Activated CD4-positive, CD25-positive, alpha-beta regulatory T cell (primary cell): ENCODE measurements at regions not wholly inside any gene's neighbourhood (a gene's known extent, or its start where the extent isn't known, plus 50 kb on each side); places are given as distances from the start of the nearest gene placed in this dataset.

Experiments
- DNase-seq, 4 experiments: peaks; one replicate each; lab custom pipeline; 2025; lab: John Stamatoyannopoulos, UW

DNA sequence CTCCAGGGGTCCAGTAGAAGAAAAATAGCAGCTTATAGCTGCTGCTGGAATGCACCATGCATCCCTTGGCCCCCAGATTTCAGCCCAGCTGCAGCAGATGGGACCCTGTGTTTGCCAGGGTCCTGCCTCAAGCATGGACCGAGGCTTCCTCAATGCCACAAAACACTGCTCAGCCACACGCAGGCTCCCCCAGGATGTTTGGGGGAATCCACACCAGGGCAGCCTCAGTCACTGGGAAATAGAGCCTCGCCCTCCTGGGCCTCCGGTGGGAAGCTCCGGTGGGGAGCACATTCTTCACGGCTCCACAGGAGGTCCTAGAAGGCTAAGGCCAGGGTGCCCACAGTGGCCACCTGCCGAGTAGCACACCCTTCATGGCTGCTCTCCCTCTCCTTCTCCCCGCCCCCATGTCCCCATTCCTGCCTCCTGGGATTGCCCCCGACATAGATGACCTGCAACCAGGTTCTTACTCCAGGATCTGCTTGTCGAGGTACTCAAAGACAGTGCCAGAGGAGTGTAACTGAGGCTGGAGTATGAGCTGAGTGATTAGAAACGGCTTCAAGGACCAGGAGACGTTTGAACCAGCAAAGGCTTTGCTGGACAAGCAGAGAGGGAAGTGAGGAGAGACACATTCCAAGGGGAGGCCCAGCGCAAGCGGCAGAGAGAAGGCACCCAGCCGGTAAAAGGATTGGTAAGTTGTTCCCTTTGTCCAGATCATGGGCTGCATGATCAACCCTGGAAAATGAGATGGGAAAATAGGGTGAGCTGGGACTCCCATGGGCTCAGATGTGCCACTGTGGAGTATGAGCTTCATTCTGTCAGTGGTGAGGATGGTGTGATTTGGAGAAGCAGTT, 110.7 kb upstream of the UQCRFS1 start:
- DNase-seq, result no peak

DNA sequence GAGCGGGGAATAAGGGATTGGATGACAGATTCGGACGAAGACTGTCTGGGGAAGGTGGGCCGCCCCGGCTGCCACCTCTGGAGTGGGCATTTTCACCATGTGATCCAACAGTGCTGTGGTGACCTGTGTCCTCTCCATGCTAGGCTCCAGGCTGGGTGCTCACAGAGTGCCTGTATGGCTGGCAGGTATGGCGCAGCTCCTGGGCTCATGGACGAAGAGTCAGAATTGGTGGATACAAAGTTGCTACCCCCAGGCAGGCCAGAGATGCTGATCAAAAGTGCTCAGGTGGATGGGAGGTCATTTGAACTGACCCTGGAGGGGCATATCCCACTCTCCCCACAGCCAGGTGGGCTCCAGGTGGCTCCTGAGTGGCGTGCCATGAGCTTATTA, 111.3 kb upstream of the UQCRFS1 start:
- no peak for DNase-seq

GRCh38 chr19:29324717-29325116, 111.8 kb upstream of the UQCRFS1 start:
- DNase-seq, result no peak

GRCh38 chr19:29325241-29325975, 112.5 kb upstream of the UQCRFS1 start:
- no peak for DNase-seq

DNA sequence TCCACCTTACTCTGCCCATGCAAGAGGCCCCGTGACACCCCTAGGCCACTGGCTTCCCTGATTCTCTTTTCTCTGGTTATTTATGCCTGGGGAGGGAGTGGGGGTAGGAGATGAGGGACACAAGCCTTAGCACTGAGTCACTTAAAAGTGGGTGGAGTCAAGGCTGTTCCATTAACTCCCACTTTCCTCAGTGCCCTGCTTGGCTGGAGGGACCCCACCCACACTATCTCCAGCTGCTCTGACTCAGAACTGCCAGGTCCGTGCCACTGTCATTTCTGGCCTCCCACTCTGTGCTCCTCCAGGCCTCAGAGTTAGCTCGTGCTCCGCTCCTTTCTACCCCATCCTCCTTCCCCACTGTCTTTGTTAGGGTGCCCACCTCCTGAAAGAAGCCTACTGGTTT, 113.4 kb upstream of the UQCRFS1 start:
- DNase-seq, result no peak

GRCh38 chr19:29326849-29327840, 114.2 kb upstream of the UQCRFS1 start:
- DNase-seq, result no peak

DNA sequence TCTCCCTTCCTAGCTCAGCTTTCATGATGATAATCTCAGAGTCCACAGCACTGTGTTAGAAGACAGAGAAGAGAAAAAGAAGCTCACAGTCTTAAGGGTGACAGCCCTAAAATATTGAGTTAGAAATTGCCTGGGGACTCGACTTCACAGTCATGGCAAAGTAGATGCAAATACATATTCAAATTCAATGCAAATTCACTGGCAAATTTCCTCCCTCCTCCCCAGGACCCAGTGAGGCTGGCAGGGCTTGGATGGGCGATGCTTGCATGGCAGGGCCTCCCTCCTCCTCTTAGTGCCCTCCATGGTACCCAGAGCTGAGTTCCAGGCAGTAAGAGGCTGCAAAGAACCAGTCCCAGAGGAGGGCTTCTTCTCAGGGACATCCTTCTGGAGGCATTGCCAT, 115.6 kb upstream of the UQCRFS1 start:
- no peak for DNase-seq

GRCh38 chr19:29329460-29330134, 116.6 kb upstream of the UQCRFS1 start:
- DNase-seq, result no peak

DNA sequence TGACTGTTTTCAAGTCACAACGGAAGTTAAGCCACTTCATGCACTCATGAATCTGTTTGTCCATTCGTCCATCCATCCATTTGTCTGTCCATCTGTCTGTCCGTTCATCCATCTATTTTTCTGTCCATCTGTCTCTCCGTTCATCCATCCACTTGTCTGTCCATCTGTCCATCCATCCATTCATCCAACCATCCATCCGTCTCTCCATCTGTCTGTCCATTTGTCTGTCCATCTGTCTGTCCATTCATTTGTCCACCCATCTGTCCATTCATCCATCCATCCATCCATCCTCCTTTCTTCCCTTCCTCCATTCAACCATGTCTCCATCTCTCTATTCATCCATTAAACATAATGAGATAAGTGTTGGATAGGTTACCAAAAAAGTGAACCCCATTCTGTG, 123.5 kb upstream of the UQCRFS1 start:
- DNase-seq, result no peak

DNA sequence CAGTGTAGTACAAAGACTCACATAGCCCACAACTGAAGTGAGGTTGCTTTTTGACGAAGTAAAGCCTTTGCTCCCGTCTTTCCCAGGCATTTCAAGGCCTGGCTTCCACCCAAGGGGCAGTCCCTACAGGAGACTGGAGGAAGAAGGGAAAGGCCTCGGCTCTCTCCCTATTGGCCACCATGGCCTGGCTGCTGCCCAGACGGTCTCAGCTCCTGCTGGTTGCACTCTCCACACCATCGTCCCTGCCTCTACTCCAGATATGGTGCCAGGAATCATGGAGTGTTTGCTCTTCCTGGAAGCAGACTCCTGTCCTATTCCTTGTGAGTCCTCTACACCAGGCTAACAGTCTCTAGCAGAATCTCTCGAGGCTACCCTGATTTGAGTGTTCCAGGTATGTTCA, 124.1 kb upstream of the UQCRFS1 start:
- DNase-seq, result no peak

GRCh38 chr19:29338480-29338879, 125.5 kb upstream of the UQCRFS1 start:
- DNase-seq, result no peak

DNA sequence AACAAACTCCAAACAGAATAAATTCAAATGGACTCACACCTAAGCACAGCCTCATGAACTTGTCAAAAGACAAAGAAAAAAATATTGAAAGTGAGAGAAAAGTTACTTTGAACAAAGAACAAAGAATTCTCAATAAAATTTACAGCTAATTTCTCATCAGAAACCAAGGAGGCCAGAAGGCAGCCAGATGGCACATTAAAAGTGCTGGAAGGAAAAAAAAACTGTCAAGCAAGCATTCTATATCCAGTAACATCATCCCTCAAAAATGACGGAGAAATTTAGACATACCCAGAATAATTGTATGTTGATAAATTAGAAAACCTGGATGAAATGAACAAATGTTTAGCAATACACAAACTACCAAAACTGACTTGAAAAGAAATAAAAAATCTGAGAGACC, 129.8 kb upstream of the UQCRFS1 start:
- no peak for DNase-seq

GRCh38 chr19:29364224-29364726, 151.3 kb upstream of the UQCRFS1 start:
- DNase-seq, result no peak

DNA sequence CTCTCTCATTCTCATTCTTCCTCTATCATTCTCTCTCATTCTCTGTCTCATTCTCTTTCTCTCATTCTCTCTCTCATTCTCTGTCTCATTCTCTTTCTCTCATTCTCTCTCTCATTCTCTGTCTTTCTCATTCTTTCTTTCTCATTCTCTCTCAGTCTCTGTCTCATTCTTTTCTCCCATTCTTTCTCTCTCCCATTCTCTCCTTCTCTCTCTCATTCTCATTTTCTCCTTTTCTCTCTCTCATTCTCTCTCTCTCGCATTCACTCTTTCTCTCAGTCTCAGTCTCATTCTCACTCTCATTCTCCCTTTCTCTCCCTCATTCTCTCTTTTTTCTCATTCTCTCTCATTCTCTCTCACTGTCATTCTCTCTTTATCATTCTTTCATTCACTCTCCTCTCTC, 152.0 kb upstream of the UQCRFS1 start:
- no peak for DNase-seq

DNA sequence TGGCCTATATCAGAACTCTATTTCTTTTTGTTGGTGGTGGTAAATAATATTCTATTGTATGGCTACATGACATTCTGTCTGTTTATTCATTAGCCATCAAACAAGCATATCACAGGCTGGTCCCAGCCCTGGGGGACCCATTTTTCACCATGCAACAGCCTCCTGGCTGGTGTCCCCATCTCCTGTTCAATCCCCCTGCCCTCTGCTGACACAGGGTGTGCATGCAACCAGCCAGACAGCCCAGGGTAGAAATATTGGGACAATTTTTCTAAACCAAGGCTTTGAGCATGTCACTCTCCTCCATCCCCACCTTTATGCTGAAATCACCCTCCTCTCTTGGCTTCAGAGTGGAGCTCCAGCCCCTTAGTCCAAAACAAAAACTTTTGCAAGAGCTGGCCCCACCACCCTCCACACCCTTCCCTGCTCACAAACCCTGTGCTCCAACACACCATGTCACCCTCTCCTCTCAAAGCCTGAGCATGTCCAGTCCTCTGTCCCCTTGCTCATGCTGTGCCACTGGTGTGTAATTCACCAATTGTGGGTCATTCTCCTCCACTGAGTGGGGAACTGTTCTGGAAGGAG, 153.0 kb upstream of the UQCRFS1 start:
- DNase-seq, result no peak

DNA sequence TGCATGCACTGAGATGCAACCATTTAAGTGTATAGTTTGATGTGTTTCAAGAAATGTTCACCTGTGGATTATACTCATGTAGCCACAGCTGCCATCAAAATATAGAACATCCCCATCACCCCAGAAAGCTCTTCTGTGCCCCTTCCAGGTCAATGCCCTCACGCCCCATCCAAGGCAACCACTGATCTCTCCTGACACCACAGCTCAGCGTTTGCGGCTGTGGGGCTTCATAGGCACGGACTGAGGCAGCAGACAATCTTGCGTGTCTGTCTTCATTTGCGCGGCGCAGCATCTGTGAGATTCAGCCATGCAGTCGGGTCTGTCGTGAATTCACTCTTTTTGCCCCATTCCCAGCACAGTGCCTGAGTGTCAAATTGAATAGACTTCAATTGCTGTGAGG, 153.8 kb upstream of the UQCRFS1 start:
- DNase-seq, result no peak

DNA sequence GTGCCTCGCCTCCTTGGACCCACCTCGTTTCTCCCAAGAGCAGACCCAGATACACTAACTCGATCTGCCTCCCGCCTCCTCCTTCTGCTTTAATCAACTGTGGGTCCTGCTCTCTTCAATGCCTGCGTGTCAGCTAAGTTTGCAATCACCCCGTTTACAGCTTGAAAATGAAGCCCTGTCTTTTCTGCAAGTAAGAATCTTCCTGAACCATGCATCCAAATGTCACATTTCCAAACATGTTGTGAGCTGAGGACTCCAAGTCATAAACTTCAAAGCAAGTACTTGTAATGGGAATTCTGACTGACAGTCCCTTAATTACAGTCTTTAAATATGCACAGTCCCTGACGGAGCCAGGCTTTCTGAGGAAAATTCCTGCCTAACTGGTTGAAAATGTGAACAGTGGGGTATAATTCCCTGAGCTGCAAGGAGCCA, 154.9 kb upstream of the UQCRFS1 start:
- DNase-seq, result no peak

DNA sequence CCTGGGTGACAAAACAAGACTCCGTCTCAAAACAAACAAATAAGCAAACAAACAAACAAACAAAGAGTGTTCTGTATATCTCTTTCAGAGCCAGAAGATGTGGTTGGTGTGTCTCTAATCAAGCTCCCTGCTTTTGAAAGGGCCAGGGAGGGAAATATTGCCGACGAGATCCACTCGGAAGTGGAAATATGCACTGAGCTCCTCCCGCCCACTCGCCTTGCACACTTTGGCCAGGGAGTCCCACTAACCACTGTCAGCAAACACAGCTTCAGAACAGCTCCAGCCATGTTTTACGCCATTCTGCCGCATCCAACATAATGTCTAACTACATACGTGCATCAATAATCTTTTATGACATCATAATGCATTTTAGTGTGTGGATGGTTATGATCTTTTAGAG, 155.5 kb upstream of the VSTM2B start:
- no peak for DNase-seq

DNA sequence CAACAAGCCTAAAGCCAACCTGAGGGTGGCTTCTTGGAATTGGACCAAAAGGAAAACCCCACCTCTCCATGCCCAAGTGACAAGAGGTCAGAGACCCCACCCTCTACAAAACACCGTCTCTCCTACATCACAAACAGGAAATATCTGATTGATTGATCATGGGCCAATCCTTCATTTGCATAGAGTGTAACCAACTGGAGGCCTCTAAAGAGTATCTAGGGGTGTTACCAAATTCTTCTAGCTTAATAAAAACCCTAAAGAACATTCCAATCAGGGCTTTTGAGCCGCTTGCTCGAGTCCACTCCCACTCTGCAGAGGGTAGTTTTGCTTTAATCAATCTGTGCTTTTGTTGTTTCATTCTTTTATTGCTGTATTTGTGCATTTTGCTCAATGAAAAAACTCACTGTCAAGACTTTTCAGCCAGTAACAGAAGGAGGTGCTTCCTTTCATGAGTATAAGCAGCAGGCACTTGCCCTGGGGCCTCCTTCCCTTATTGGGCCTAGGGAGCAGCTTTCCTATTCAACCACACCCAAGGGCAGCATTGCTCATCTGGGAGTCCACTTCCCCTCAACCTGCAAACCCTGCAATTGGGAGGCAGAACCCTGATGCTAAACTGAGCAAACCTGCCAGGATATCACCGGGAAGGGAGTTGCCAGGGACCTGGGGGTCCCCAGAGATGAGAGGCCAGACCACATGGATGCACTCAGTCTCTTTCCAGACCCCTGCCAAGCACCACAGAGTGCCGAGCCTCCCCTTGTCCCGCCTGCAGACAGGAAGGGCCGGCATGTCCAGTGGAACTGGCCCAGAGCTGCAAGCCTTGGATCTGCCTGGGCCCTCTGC, 154.3 kb upstream of the VSTM2B start:
- no peak for DNase-seq

- DNase-seq, result no peak
These were observed 153.7 kb upstream of the VSTM2B start for GRCh38 chr19:29372091-29372415.
